Left ventricle myocardium superior (tissue), 1 donor: ENCODE measurements at regions not wholly inside any gene's neighbourhood (a gene's known extent, or its start where the extent isn't known, plus 50 kb on each side); places are given as distances from the start of the nearest gene placed in this dataset.
A peak's percentile ranks its signal among the peaks of the same experiment; 100 is the strongest.

Source experiments
- ATAC-seq: fragments of 200-7000 bp; cut with Tn5 transposase; one replicate; pipeline ENCODE4 v1.9.1; 2020; ENCODE audit warnings: mild to moderate bottlenecking, moderate library complexity
- DNase-seq: peaks from one replicate; pipeline ENCODE4 v3.0.0-alpha.2; 2020
- intact Hi-C: fragments of 100-400 bp; cut with micrococcal nuclease; formaldehyde crosslinking; loops from one replicate; pipeline ENCODE4 v1.11.0; 2022
- donor health status: DM: no; HTN: yes; CAD: no; lungs with severe emphysema.

- DNase-seq (peak; percentile 45), ATAC-seq (peak; percentile 92)
- intact Hi-C loops: no loop called here
Observed at GRCh38 chr6:163820745-163821458, 406.4 kb downstream of the QKI start.

GRCh38 chr6:163820171-163820570, 405.7 kb downstream of the QKI start:
- no peak for ATAC-seq
- DNase-seq: no peak
- intact Hi-C loops: no loop called here

- DNase-seq: no peak
- no peak for ATAC-seq
- intact Hi-C loops: no loop called here
Observed at GRCh38 chr6:163818719-163819118, 404.2 kb downstream of the QKI start.

GRCh38 chr6:163816441-163816840, 401.9 kb downstream of the QKI start:
- DNase-seq (no peak), ATAC-seq (no peak)
- intact Hi-C loops: no loop called here

- intact Hi-C loops: no loop called here
- DNase-seq: no peak
- no peak for ATAC-seq
Observed at GRCh38 chr6:163815796-163816195, 401.3 kb downstream of the QKI start.

GRCh38 chr6:163814494-163815364, 400.2 kb downstream of the QKI start:
- DNase-seq (peak; percentile 29), ATAC-seq (peak; percentile 54)
- intact Hi-C loops: no loop called here

- no peak for DNase-seq
- intact Hi-C loops: no loop called here
- ATAC-seq: no peak
Observed at GRCh38 chr6:163813979-163814493, 399.5 kb downstream of the QKI start.

- ATAC-seq: peak; percentile 59
- DNase-seq: no peak
- intact Hi-C loops: no loop called here
Observed at GRCh38 chr6:163811317-163811716, 396.8 kb downstream of the QKI start.

GRCh38 chr6:163809364-163809763, 394.8 kb downstream of the QKI start:
- intact Hi-C loops: no loop called here

GRCh38 chr6:163808871-163809270, 394.4 kb downstream of the QKI start:
- ATAC-seq (no peak), DNase-seq (no peak)
- intact Hi-C loops: no loop called here

More at GRCh38 chr6:163809364-163809763, 394.8 kb downstream of the QKI start:
- DNase-seq: no peak
- no peak for ATAC-seq

- DNase-seq (no peak), ATAC-seq (no peak)
- intact Hi-C loops: no loop called here
Observed at GRCh38 chr6:163808231-163808630, 393.7 kb downstream of the QKI start.

GRCh38 chr6:163806755-163807499, 392.4 kb downstream of the QKI start:
- ATAC-seq (no peak), DNase-seq (no peak)
- intact Hi-C loops: no loop called here

- intact Hi-C loops: no loop called here
- no peak for DNase-seq
- no peak for ATAC-seq
Observed at GRCh38 chr6:163804991-163805390, 390.5 kb downstream of the QKI start.

GRCh38 chr6:163802267-163802666, 387.7 kb downstream of the QKI start:
- no peak for ATAC-seq
- no peak for DNase-seq
- intact Hi-C loops: no loop called here

GRCh38 chr6:163797296-163797845, 382.9 kb downstream of the QKI start:
- no peak for ATAC-seq

GRCh38 chr6:163793011-163793983, 378.8 kb downstream of the QKI start:
- intact Hi-C loops: no loop called here
- ATAC-seq (no peak), DNase-seq (no peak)

More at GRCh38 chr6:163797296-163797845, 382.9 kb downstream of the QKI start:
- no peak for DNase-seq
- intact Hi-C loops: no loop called here

GRCh38 chr6:163790266-163790840, 375.8 kb downstream of the QKI start:
- ATAC-seq (peak; percentile 90), DNase-seq (no peak)
- intact Hi-C loops: no loop called here
